Kidney (tissue), 13 donors: ENCODE measurements at regions not wholly inside any gene's neighbourhood (a gene's known extent, or its start where the extent isn't known, plus 50 kb on each side); places are given as distances from the start of the nearest gene placed in this dataset.
"Not testable (repeated sequence)": the region's sequence is repeated elsewhere in the genome, so short reads cannot be mapped to it uniquely, and the experiment has no call there.

Experiments
- DNase-seq, 5 donors: peaks; one replicate each; pipeline ENCODE4 v3.0.0-alpha.2; 2013 to 2020
- FAIRE-seq: peaks from 2 replicates; lab custom pipeline; 2012; peaks lifted over from hg19 to GRCh38; lab: Jason Lieb, UNC
- H3K27ac ChIP-seq, 2 donors: one replicate each; pipeline ENCODE4 v1.7.0; 2013; ENCODE audit warnings: low read depth in 2 of 2, low read length in 2 of 2, inconsistent platforms in 1 of 2
- H3K27me3 ChIP-seq: one replicate; pipeline ENCODE4 v1.7.1; 2013; ENCODE audit warnings: low read length, inconsistent platforms; ENCODE audit not compliant: control insufficient read depth, insufficient read depth
- H3K36me3 ChIP-seq, 3 donors: one replicate each; pipeline versions ENCODE4 v1.7.0 to v1.7.1; 2013; ENCODE audit warnings: low read length in 3 of 3, control low read depth in 1 of 3, inconsistent platforms in 1 of 3; ENCODE audit not compliant: insufficient read depth in 3 of 3, control insufficient read depth in 2 of 3
- H3K4me1 ChIP-seq, 3 donors: one replicate each; pipeline versions ENCODE4 v1.7.0 to v1.7.1; 2013; ENCODE audit warnings: low read length in 3 of 3, inconsistent platforms in 1 of 3, low read depth in 1 of 3; ENCODE audit not compliant: control insufficient read depth in 2 of 3, insufficient read depth in 2 of 3
- H3K4me3 ChIP-seq, 3 donors: one replicate each; pipeline versions ENCODE4 v1.7.0 to v1.8.1; 2013; ENCODE audit warnings: low read length in 3 of 3, control low read depth in 1 of 3, inconsistent platforms in 1 of 3
- H3K9ac ChIP-seq, 3 donors: one replicate each; pipeline versions ENCODE4 v1.7.0 to v1.7.1; 2013; ENCODE audit warnings: low read length in 3 of 3, control low read depth in 1 of 3, inconsistent platforms in 1 of 3
- H3K9me3 ChIP-seq, 3 donors: one replicate each; pipeline versions ENCODE4 v1.7.0 to v1.7.1; 2013; ENCODE audit warnings: low read length in 3 of 3, control low read depth in 1 of 3, inconsistent platforms in 1 of 3; ENCODE audit not compliant: control insufficient read depth in 2 of 3, insufficient read depth in 1 of 3
- intact Hi-C: fragments of 100-400 bp; cut with DNase I; formaldehyde crosslinking; loops from one replicate; pipeline ENCODE4 v1.11.1; 2022
- TF ChIP-seq, protein P1 (sequence below): IDR thresholded peaks from 3 replicates; pipeline ENCODE4 v1.5.1; 2012; ENCODE audit warnings: mild to moderate bottlenecking, moderate library complexity, borderline replicate concordance; ENCODE audit not compliant: insufficient read depth; ENCODE audit errors: extremely low read depth
- donor health status: control.
- donor health status: control.
- donor health status: control.
- donor health status: control.
- donor health status: control.
- donor health status: DM: yes; HTN: yes; CAD: no.
- donor health status: Normal renal cell carcinoma (clear cell type).

DNA sequence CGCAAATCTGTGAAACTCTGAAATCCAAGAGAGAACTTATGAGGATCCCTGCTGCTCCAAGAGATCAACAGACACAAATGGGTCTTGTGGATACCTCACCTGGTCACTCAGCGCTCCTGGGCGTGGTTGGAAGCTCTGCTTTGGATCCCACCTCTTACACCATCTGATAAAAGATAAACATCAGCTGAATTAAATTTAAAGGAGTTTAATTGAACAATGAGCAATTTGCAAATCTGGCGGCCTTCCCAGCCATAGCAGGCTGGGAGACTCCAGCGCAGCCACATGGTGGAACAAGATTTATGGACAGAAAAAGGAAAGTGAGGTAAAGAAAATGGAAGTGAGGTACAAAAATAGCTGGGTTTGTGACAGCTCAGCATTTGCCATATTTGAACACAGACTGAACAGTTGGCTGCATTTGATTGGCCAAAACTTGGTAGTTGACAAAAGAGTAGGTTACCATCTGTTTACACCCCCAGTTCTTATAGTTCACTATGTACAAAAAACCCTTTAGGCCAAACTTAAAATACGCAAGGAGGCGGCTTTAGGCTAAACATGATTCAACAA, 437.3 kb upstream of the NDST3 start:
- no peaks in the 10 kb centered on the region for H3K36me3 ChIP-seq
- H3K4me1 ChIP-seq: no peaks in the 10 kb centered on the region
- no peak for DNase-seq
- no peak overlapping the region for H3K27ac ChIP-seq
- H3K9me3 ChIP-seq: no peaks in the 10 kb centered on the region
- no peak for FAIRE-seq
- H3K4me3 ChIP-seq: no peak overlapping the region
- H3K27me3 ChIP-seq: no peaks in the 10 kb centered on the region
- H3K9ac ChIP-seq: no peak overlapping the region
- TF ChIP-seq, protein P1, sequence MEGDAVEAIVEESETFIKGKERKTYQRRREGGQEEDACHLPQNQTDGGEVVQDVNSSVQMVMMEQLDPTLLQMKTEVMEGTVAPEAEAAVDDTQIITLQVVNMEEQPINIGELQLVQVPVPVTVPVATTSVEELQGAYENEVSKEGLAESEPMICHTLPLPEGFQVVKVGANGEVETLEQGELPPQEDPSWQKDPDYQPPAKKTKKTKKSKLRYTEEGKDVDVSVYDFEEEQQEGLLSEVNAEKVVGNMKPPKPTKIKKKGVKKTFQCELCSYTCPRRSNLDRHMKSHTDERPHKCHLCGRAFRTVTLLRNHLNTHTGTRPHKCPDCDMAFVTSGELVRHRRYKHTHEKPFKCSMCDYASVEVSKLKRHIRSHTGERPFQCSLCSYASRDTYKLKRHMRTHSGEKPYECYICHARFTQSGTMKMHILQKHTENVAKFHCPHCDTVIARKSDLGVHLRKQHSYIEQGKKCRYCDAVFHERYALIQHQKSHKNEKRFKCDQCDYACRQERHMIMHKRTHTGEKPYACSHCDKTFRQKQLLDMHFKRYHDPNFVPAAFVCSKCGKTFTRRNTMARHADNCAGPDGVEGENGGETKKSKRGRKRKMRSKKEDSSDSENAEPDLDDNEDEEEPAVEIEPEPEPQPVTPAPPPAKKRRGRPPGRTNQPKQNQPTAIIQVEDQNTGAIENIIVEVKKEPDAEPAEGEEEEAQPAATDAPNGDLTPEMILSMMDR: no peak
- intact Hi-C loops: no loop called here

DNA sequence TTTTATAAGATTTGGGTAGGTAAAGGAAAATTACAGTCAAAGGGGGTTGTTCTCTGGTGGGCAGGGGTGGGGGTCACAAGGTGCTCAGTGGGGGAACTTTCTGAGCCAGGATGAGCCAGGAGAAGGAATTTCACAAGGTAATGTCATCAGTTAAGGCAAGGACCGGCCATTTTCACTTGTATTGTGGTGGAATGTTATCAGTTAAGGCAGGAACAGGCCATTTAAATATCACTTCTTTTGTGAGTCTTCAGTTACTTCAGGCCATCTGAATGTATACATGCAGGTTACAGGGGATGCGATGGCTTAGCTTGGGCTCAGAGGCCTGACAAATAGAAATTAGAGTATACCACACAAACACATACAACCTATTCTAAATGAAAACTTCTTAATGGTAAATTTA, 434.9 kb upstream of the NDST3 start:
- DNase-seq, H3K4me3 ChIP-seq, H3K9ac ChIP-seq, intact Hi-C loops, H3K27ac ChIP-seq, H3K4me1 ChIP-seq, H3K27me3 ChIP-seq, FAIRE-seq, H3K9me3 ChIP-seq, H3K36me3 ChIP-seq: not testable (repeated sequence)

GRCh38 chr4:117600936-117601335, 433.4 kb upstream of the NDST3 start:
- FAIRE-seq, H3K27ac ChIP-seq, H3K9ac ChIP-seq, H3K36me3 ChIP-seq, H3K4me3 ChIP-seq, H3K27me3 ChIP-seq, intact Hi-C loops, H3K9me3 ChIP-seq, H3K4me1 ChIP-seq, DNase-seq: not testable (repeated sequence)

DNA sequence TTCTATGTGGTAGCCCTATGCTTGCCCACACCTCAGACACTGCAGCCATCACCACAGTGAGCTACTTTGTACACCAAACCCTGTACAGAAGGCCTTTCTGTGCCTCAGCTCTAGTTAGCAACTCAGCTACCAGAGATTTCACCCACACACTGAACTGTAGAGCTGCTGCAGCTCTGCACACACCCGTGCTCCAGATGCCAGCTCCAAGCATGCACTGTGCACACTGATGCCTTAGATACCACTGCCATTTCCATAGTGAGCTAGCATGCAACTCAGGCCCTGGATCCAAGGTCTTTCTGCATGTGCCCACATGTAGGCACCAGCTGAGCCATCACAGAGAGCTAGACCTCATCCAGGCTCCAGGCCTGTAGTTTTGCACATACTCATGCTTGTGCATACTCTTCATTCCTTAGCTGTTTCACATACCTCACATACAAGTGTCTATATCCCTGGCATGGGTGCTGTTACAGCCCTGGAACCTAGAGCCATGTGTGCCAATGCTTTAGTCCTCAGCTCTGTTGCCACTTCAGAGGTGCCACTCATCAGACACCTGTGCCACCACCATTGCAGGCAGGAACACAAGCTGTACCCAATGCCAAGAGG, 423.5 kb upstream of the NDST3 start:
- no peaks in the 10 kb centered on the region for H3K36me3 ChIP-seq
- H3K9ac ChIP-seq: no peak overlapping the region
- no peak for DNase-seq
- TF ChIP-seq, protein P1: no peak
- intact Hi-C loops: no loop called here
- H3K4me3 ChIP-seq: no peak overlapping the region
- no peak overlapping the region for H3K27ac ChIP-seq
- H3K9me3 ChIP-seq: no peaks in the 10 kb centered on the region
- no peaks in the 10 kb centered on the region for H3K27me3 ChIP-seq
- H3K4me1 ChIP-seq: no peaks in the 10 kb centered on the region
- FAIRE-seq: no peak
